ENCODE measurements at regions not wholly inside any gene's neighbourhood (a gene's known extent, or its start where the extent isn't known, plus 50 kb on each side); places are given as distances from the start of the nearest gene placed in this dataset.
"Not testable (repeated sequence)": the region's sequence is repeated elsewhere in the genome, so short reads cannot be mapped to it uniquely, and the experiment has no call there.

- H3K4me3 ChIP-seq (replicated peaks in 1 of 3; ENCODE audit: insufficient read depth in 1 of 3, low read depth in 1 of 3, low read length in 3 of 3); FAIRE-seq; H3K9me3 ChIP-seq (replicated peaks; ENCODE audit: control insufficient read depth, insufficient read depth, low read length); H3K4me2 ChIP-seq (ENCODE audit: insufficient read depth, low read length); H3K79me2 ChIP-seq (ENCODE audit: control insufficient read depth, insufficient read depth, low read length); POLR2A ChIA-PET; CTCF ChIA-PET; H3K27ac ChIP-seq (ENCODE audit: insufficient read depth, low read depth, low read length); dilution Hi-C loops (cut with MboI; ENCODE audit: extremely low pct_ligation_motif_present, low sequenced_read_pairs); intact Hi-C loops (cut with micrococcal nuclease); BruUV-seq (replicated peaks); DNase-seq (ENCODE audit: low read depth, low spot score); H4K20me1 ChIP-seq (replicated peaks; ENCODE audit: control insufficient read depth, extremely low read depth, insufficient read depth, low read length); H3K27me3 ChIP-seq (ENCODE audit: control insufficient read depth in 2 of 2, insufficient read depth in 2 of 2, low read length in 2 of 2); H3K4me1 ChIP-seq (ENCODE audit: control insufficient read depth, extremely low read depth, insufficient read depth, low read length); H2AFZ ChIP-seq (ENCODE audit: low read depth, low read length); H3K9ac ChIP-seq (replicated peaks; ENCODE audit: extremely low read depth, insufficient read depth, low read length); H3K9me1 ChIP-seq (replicated peaks; ENCODE audit: control insufficient read depth, extremely low read depth, insufficient read depth, low read length); H3K36me3 ChIP-seq (ENCODE audit: control insufficient read depth in 2 of 2, extremely low read depth in 1 of 2, insufficient read depth in 2 of 2, low read length in 2 of 2): not testable (repeated sequence)
Observed at GRCh38 chr6:114865506-114865905, 522.7 kb upstream of the HS3ST5 start.

GRCh38 chr6:114863610-114864009, 520.8 kb upstream of the HS3ST5 start:
- no peak for FAIRE-seq
- Histone ChIP-seq H3K9ac (replicated peaks; ENCODE audit: extremely low read depth, insufficient read depth, low read length) (no peak overlapping the region), H3K27ac (ENCODE audit: insufficient read depth, low read depth, low read length) (no peak overlapping the region), H3K9me3 (replicated peaks; ENCODE audit: control insufficient read depth, insufficient read depth, low read length) (peaks cover 2% of the 10 kb centered on the region), H3K4me1 (ENCODE audit: control insufficient read depth, extremely low read depth, insufficient read depth, low read length) (no peaks in the 10 kb centered on the region), H3K27me3 (ENCODE audit: control insufficient read depth in 2 of 2, insufficient read depth in 2 of 2, low read length in 2 of 2) (no peaks in the 10 kb centered on the region), H3K4me3 (replicated peaks in 1 of 3; ENCODE audit: insufficient read depth in 1 of 3, low read depth in 1 of 3, low read length in 3 of 3) (no peak overlapping the region), H3K4me2 (ENCODE audit: insufficient read depth, low read length) (no peak overlapping the region), H3K79me2 (ENCODE audit: control insufficient read depth, insufficient read depth, low read length) (no peaks in the 10 kb centered on the region), H3K9me1 (replicated peaks; ENCODE audit: control insufficient read depth, extremely low read depth, insufficient read depth, low read length) (no peaks in the 10 kb centered on the region), H4K20me1 (replicated peaks; ENCODE audit: control insufficient read depth, extremely low read depth, insufficient read depth, low read length) (no peaks in the 10 kb centered on the region), H2AFZ (ENCODE audit: low read depth, low read length) (no peak overlapping the region), H3K36me3 (ENCODE audit: control insufficient read depth in 2 of 2, extremely low read depth in 1 of 2, insufficient read depth in 2 of 2, low read length in 2 of 2) (no peaks in the 10 kb centered on the region)
- no TSS peak for BruUV-seq (replicated peaks)
- POLR2A ChIA-PET: no interaction called here
- dilution Hi-C loops (cut with MboI; ENCODE audit: extremely low pct_ligation_motif_present, low sequenced_read_pairs) (no loop called here), intact Hi-C loops (cut with micrococcal nuclease) (no loop called here)
- TF ChIP-seq FOS (IDR thresholded peaks at IDR 0.05; ENCODE audit: borderline replicate concordance, insufficient read depth, low read length) (no peak), POLR2A (IDR thresholded peaks at IDR 0.05; ENCODE audit: low read depth, low read length) (no peak), MAX (IDR thresholded peaks at IDR 0.05; ENCODE audit: insufficient read depth, insufficient read length) (no peak), JUN (IDR thresholded peaks at IDR 0.05; ENCODE audit: borderline replicate concordance, insufficient read depth, insufficient read length, low read depth) (no peak), GATA2 (IDR thresholded peaks at IDR 0.05; ENCODE audit: insufficient read depth, insufficient read length, low read depth, low read length) (no peak), POLR2AphosphoS5 (IDR thresholded peaks at IDR 0.05; ENCODE audit: insufficient read depth, low read depth, low read length) (no peak), MYC (IDR thresholded peaks at IDR 0.05; ENCODE audit: low read depth, low read length) (no peak), EZH2 (IDR thresholded peaks at IDR 0.05; ENCODE audit: borderline replicate concordance, low read depth, low read length, severe bottlenecking) (no peak), CTCF (IDR thresholded peaks at IDR 0.05; ENCODE audit: extremely low read depth in 1 of 2, insufficient read depth in 1 of 2, low read depth in 1 of 2, low read length in 2 of 2) (no peak)
- CTCF ChIA-PET: no interaction called here
- no peak for DNase-seq (ENCODE audit: low read depth, low spot score)
